Neural cell (in vitro differentiated cells): ENCODE measurements at regions not wholly inside any gene's neighbourhood (a gene's known extent, or its start where the extent isn't known, plus 50 kb on each side); places are given as distances from the start of the nearest gene placed in this dataset.

ENCODE experiments used
- H2AFZ ChIP-seq: fragments of 200-600, 300-800 bp; sonication (generic), shearing (Covaris generic); 2 replicates; pipeline ENCODE4 v1.6.0; 2014; ENCODE audit warnings: low read depth, mild to moderate bottlenecking, antibody characterized with exemption, low read length, moderate library complexity
- H3F3A ChIP-seq: fragments of 200-600 bp; shearing (Covaris generic); 2 replicates; pipeline ENCODE4 v1.6.1; 2016; ENCODE audit warnings: mild to moderate bottlenecking, moderate library complexity, mixed read lengths, antibody characterized with exemption, low read length; ENCODE audit not compliant: insufficient read depth, poor library complexity, severe bottlenecking
- H3K27ac ChIP-seq: fragments of 200-600, 300-800 bp; sonication (generic), shearing (Covaris generic); 2 replicates; pipeline ENCODE4 v1.5.1; 2014; ENCODE audit warnings: mild to moderate bottlenecking, low read length, moderate library complexity
- H3K27me3 ChIP-seq: fragments of 300-800, 200-600 bp; sonication (generic), shearing (Covaris generic); 2 replicates; pipeline ENCODE4 v1.6.0; 2014; ENCODE audit warnings: mild to moderate bottlenecking, low read depth, low read length, moderate library complexity; ENCODE audit not compliant: insufficient read depth
- H3K36me3 ChIP-seq: fragments of 300-800, 200-600 bp; sonication (generic), shearing (Covaris generic); 2 replicates; pipeline ENCODE4 v1.5.1; 2014; ENCODE audit warnings: mild to moderate bottlenecking, antibody characterized with exemption, low read length, moderate library complexity; ENCODE audit not compliant: insufficient read depth
- H3K4me2 ChIP-seq: fragments of 300-800, 200-600 bp; sonication (generic), shearing (Covaris generic); 2 replicates; pipeline ENCODE4 v1.6.0; 2014; ENCODE audit warnings: mild to moderate bottlenecking, low read length
- H3K4me3 ChIP-seq: fragments of 300-800, 200-600 bp; sonication (generic), shearing (Covaris generic); 2 replicates; pipeline ENCODE4 v1.5.1; 2014; ENCODE audit warnings: mild to moderate bottlenecking, low read length, moderate library complexity
- H3K79me2 ChIP-seq: fragments of 200-600 bp; shearing (Covaris generic); replicated peaks from 2 replicates; pipeline ENCODE4 v1.6.0; 2014; ENCODE audit warnings: mild to moderate bottlenecking, low read length, moderate library complexity; ENCODE audit not compliant: insufficient read depth
- H3K9ac ChIP-seq: fragments of 300-800, 200-600 bp; sonication (generic), shearing (Covaris generic); 2 replicates; pipeline ENCODE4 v1.6.1; 2016; ENCODE audit warnings: mild to moderate bottlenecking, low read length, mixed read lengths
- H3K9me2 ChIP-seq: fragments of 200-600 bp; shearing (Covaris generic); 2 replicates; pipeline ENCODE4 v1.6.1; 2016; ENCODE audit warnings: mild to moderate bottlenecking, low read length, mixed read lengths; ENCODE audit not compliant: insufficient read depth
- H3K9me3 ChIP-seq: fragments of 200-600, 300-800 bp; sonication (generic), shearing (Covaris generic); 2 replicates; pipeline ENCODE4 v1.6.1; 2016; ENCODE audit warnings: mild to moderate bottlenecking, mixed run types, low read length, moderate library complexity, mixed read lengths
- H4K20me1 ChIP-seq: fragments of 200-600 bp; shearing (Covaris generic); 2 replicates; pipeline ENCODE4 v1.6.1; 2016; ENCODE audit warnings: mild to moderate bottlenecking, mixed run types; ENCODE audit not compliant: insufficient read depth
- CTCF ChIP-seq: fragments of 450-650 bp; IDR thresholded peaks from 2 replicates; pipeline ENCODE4 v1.5.1; 2014; ENCODE audit warnings: antibody characterized with exemption, mild to moderate bottlenecking, moderate library complexity; ENCODE audit not compliant: poor library complexity, severe bottlenecking
- EP300 ChIP-seq: fragments of 450-650 bp; conservative IDR thresholded peaks from 2 replicates; pipeline ENCODE4 v1.6.1; 2014; ENCODE audit warnings: antibody characterized with exemption, mild to moderate bottlenecking, moderate library complexity; ENCODE audit not compliant: poor library complexity, severe bottlenecking
- EZH2 ChIP-seq: fragments of 200-600, 300-800 bp; shearing (Covaris generic), sonication (generic); IDR thresholded peaks from 2 replicates; pipeline ENCODE4 v1.6.1; 2014; ENCODE audit warnings: antibody characterized with exemption, low read length, borderline replicate concordance, mild to moderate bottlenecking; ENCODE audit not compliant: insufficient read depth, poor library complexity, severe bottlenecking
- MXI1 ChIP-seq: fragments of 450-650 bp; conservative IDR thresholded peaks from 2 replicates; pipeline ENCODE4 v1.6.1; 2014; ENCODE audit warnings: antibody characterized with exemption, mild to moderate bottlenecking; ENCODE audit not compliant: poor library complexity, severe bottlenecking
- POLR2AphosphoS5 ChIP-seq: IDR thresholded peaks from 2 replicates; pipeline ENCODE4 v1.6.1; 2012
- RAD21 ChIP-seq: fragments of 450-650 bp; conservative IDR thresholded peaks from 2 replicates; pipeline ENCODE4 v1.6.1; 2014; ENCODE audit warnings: antibody characterized with exemption, mild to moderate bottlenecking, moderate library complexity
- REST ChIP-seq: IDR thresholded peaks from 2 replicates; pipeline ENCODE4 v1.6.1; 2012; ENCODE audit warnings: borderline replicate concordance
- SMC3 ChIP-seq: fragments of 450-650 bp; conservative IDR thresholded peaks from 2 replicates; pipeline ENCODE4 v1.6.1; 2014; ENCODE audit warnings: antibody characterized with exemption, mild to moderate bottlenecking, moderate library complexity; ENCODE audit not compliant: poor library complexity
- TAF1 ChIP-seq: IDR thresholded peaks from 2 replicates; pipeline ENCODE4 v1.6.1; 2012; ENCODE audit warnings: low read depth

- Histone ChIP-seq H2AFZ (no peak overlapping the region), H3K9ac (no peak overlapping the region), H3K9me3 (no peaks in the 10 kb centered on the region), H3K27me3 (no peaks in the 10 kb centered on the region), H3K79me2 (no peaks in the 10 kb centered on the region), H3K27ac (no peak overlapping the region), H3K4me3 (no peak overlapping the region), H3K9me2 (no peaks in the 10 kb centered on the region), H3K36me3 (no peaks in the 10 kb centered on the region), H3K4me2 (no peak overlapping the region), H3F3A (no peaks in the 10 kb centered on the region), H4K20me1 (no peaks in the 10 kb centered on the region)
- no peak for TF ChIP-seq EZH2
- no peak for TF ChIP-seq POLR2AphosphoS5
- no peak for TF ChIP-seq CTCF
- TF ChIP-seq TAF1 = no peak
- no peak for TF ChIP-seq MXI1
These were observed 57.9 kb downstream of the FOXL3 start for GRCh38 chr7:347644-348479.

GRCh38 chr7:348480-348844, 58.5 kb downstream of the FOXL3 start:
- H3K9me2 ChIP-seq = no peaks in the 10 kb centered on the region
- no peaks in the 10 kb centered on the region for H3K36me3 ChIP-seq
- no peaks in the 10 kb centered on the region for H3K27me3 ChIP-seq
- no peaks in the 10 kb centered on the region for H3K9me3 ChIP-seq
- H2AFZ ChIP-seq = no peak overlapping the region
- no peak overlapping the region for H3K9ac ChIP-seq
- H4K20me1 ChIP-seq = no peaks in the 10 kb centered on the region
- no peak overlapping the region for H3K4me3 ChIP-seq
- no peak overlapping the region for H3K4me2 ChIP-seq
- TF ChIP-seq MXI1 = no peak
- TF ChIP-seq POLR2AphosphoS5 = no peak
- no peak for TF ChIP-seq EZH2
- no peak for TF ChIP-seq RAD21
- TF ChIP-seq SMC3 = no peak
- no peak for TF ChIP-seq REST
- TF ChIP-seq EP300 = no peak
- TF ChIP-seq TAF1 = no peak
- no peak for TF ChIP-seq CTCF
- no peaks in the 10 kb centered on the region for H3K79me2 ChIP-seq
- H3K27ac ChIP-seq = no peak overlapping the region
- H3F3A ChIP-seq = no peaks in the 10 kb centered on the region
